ENCODE measurements at regions not wholly inside any gene's neighbourhood (a gene's known extent, or its start where the extent isn't known, plus 50 kb on each side); places are given as distances from the start of the nearest gene placed in this dataset.

GRCh38 chr6:149254253-149254652 lies 63.3 kb upstream of the TAB2 start:
- no peak for TF ChIP-seq CTCF (IDR thresholded peaks at IDR 0.05; ENCODE audit: low read depth, low read length)
- DNase-seq (ENCODE audit: extremely low read depth, low read depth) = no peak

- no peak for DNase-seq (ENCODE audit: extremely low read depth, low read depth)
- TF ChIP-seq CTCF (IDR thresholded peaks at IDR 0.05; ENCODE audit: low read depth, low read length) = no peak
These were observed 57.8 kb upstream of the TAB2 start for GRCh38 chr6:149259753-149260152.

- no peak for DNase-seq (ENCODE audit: extremely low read depth, low read depth)
- no peak for TF ChIP-seq CTCF (IDR thresholded peaks at IDR 0.05; ENCODE audit: low read depth, low read length)
These were observed 57.2 kb upstream of the TAB2 start for GRCh38 chr6:149260214-149260874.

GRCh38 chr6:149261364-149262040 lies 56.0 kb upstream of the TAB2 start:
- TF ChIP-seq CTCF (IDR thresholded peaks at IDR 0.05; ENCODE audit: low read depth, low read length) = no peak
- DNase-seq (ENCODE audit: extremely low read depth, low read depth) = no peak

- no peak for TF ChIP-seq CTCF (IDR thresholded peaks at IDR 0.05; ENCODE audit: low read depth, low read length)
- no peak for DNase-seq (ENCODE audit: extremely low read depth, low read depth)
These were observed 54.2 kb upstream of the TAB2 start for GRCh38 chr6:149263321-149263720.

GRCh38 chr6:149264629-149265028 lies 52.9 kb upstream of the TAB2 start:
- no peak for TF ChIP-seq CTCF (IDR thresholded peaks at IDR 0.05; ENCODE audit: low read depth, low read length)
- no peak for DNase-seq (ENCODE audit: extremely low read depth, low read depth)

- TF ChIP-seq CTCF (IDR thresholded peaks at IDR 0.05; ENCODE audit: low read depth, low read length) = no peak
- no peak for DNase-seq (ENCODE audit: extremely low read depth, low read depth)
These were observed 51.6 kb upstream of the TAB2 start for GRCh38 chr6:149265945-149266344.
